ENCODE measurements at regions not wholly inside any gene's neighbourhood (a gene's known extent, or its start where the extent isn't known, plus 50 kb on each side); places are given as distances from the start of the nearest gene placed in this dataset.

GRCh38 chr17:56707312-56708219 is 114.1 kb downstream of the NOG start:
- TF ChIP-seq CTCF (conservative IDR thresholded peaks at IDR 0.05; ENCODE audit: control insufficient read depth, insufficient read depth, low read depth, low read length), result no peak
- no peak for DNase-seq (ENCODE audit: low read depth)
- no peak overlapping the region for H3K4me3 ChIP-seq (ENCODE audit: control insufficient read depth, low read depth, low read length)

GRCh38 chr17:56708220-56708558 is 114.7 kb downstream of the NOG start:
- no peak overlapping the region for H3K4me3 ChIP-seq (ENCODE audit: control insufficient read depth, low read depth, low read length)
- no peak for DNase-seq (ENCODE audit: low read depth)
- TF ChIP-seq CTCF (conservative IDR thresholded peaks at IDR 0.05; ENCODE audit: control insufficient read depth, insufficient read depth, low read depth, low read length), result no peak

GRCh38 chr17:56708670-56709410 is 115.3 kb downstream of the NOG start:
- no peak overlapping the region for H3K4me3 ChIP-seq (ENCODE audit: control insufficient read depth, low read depth, low read length)
- DNase-seq (ENCODE audit: low read depth), result no peak
- no peak for TF ChIP-seq CTCF (conservative IDR thresholded peaks at IDR 0.05; ENCODE audit: control insufficient read depth, insufficient read depth, low read depth, low read length)

- H3K4me3 ChIP-seq (ENCODE audit: control insufficient read depth, low read depth, low read length), result no peak overlapping the region
- no peak for DNase-seq (ENCODE audit: low read depth)
- no peak for TF ChIP-seq CTCF (conservative IDR thresholded peaks at IDR 0.05; ENCODE audit: control insufficient read depth, insufficient read depth, low read depth, low read length)
These were observed 117.5 kb downstream of the NOG start for GRCh38 chr17:56710986-56711385.

GRCh38 chr17:56715613-56716357 is 117.9 kb downstream of the C17orf67 start:
- DNase-seq (ENCODE audit: low read depth), result peak; percentile 74
- TF ChIP-seq CTCF (conservative IDR thresholded peaks at IDR 0.05; ENCODE audit: control insufficient read depth, insufficient read depth, low read depth, low read length), result peak; percentile 81
- H3K4me3 ChIP-seq (ENCODE audit: control insufficient read depth, low read depth, low read length), result no peak overlapping the region

- TF ChIP-seq CTCF (conservative IDR thresholded peaks at IDR 0.05; ENCODE audit: control insufficient read depth, insufficient read depth, low read depth, low read length), result no peak
- DNase-seq (ENCODE audit: low read depth), result peak; percentile 12
- no peak overlapping the region for H3K4me3 ChIP-seq (ENCODE audit: control insufficient read depth, low read depth, low read length)
These were observed 116.2 kb downstream of the C17orf67 start for GRCh38 chr17:56717471-56717870.
